K562 (cell line): ENCODE measurements at regions not wholly inside any gene's neighbourhood (a gene's known extent, or its start where the extent isn't known, plus 50 kb on each side); places are given as distances from the start of the nearest gene placed in this dataset.

Experiments
- ATAC-seq: fragments of 200-7000 bp; cut with Tn5 transposase; 3 replicates; pipeline ENCODE4 v1.9.1; 2020; ENCODE audit warnings: moderate library complexity
- BruUV-seq: library from RNA; stranded (reverse); fragments of 400-500 nt; replicated peaks from 2 replicates; lab custom pipeline; 2021; lab: Mats Ljungman, UMichigan
- CTCF ChIA-PET: fragments of 300-600 bp; formaldehyde crosslinking; extraction: SDS; loops from one replicate; lab custom pipeline; 2021; ENCODE audit warnings: low intra/inter-chr PET ratio; lab: Yijun Ruan, JAX
- POLR2A ChIA-PET: fragments of 300-600, 350-650 bp; sonication (Branson Sonifier 250); formaldehyde crosslinking; extraction: SDS; loops from one replicate; lab custom pipeline; 2021; ENCODE audit warnings: antibody characterized with exemption, inconsistent platforms; lab: Yijun Ruan, JAX
- DNase-seq, 4 experiments: peaks; one replicate each; pipeline versions ENCODE4 v3.0.0 to v3.0.0-alpha.2; 2011 to 2018; ENCODE audit warnings: low spot score in 3 of 4, mixed read lengths in 3 of 4; ENCODE audit errors: extremely low read depth in 1 of 4
- FAIRE-seq: peaks from 2 replicates; lab custom pipeline; 2011; peaks lifted over from hg19 to GRCh38; lab: Jason Lieb, UNC
- H2AFZ ChIP-seq: 2 replicates; pipeline ENCODE4 v1.6.0; 2011; ENCODE audit warnings: low read depth, low read length, control low read depth, inconsistent platforms
- H3K27ac ChIP-seq: fragments of 200-600 bp; 3 replicates; pipeline ENCODE4 v1.8.0; 2011; ENCODE audit warnings: low read depth, mild to moderate bottlenecking, control low read depth, inconsistent platforms, low read length, moderate library complexity, mixed read lengths; ENCODE audit errors: extremely low read depth
- H3K27me3 ChIP-seq, 2 experiments: fragments of 300-600 bp in 1 of 2; 2 replicates in 1 of 2; 3 replicates in 1 of 2; pipeline versions ENCODE4 v1.6.0 to v1.8.0; 2011; ENCODE audit warnings: inconsistent platforms in 2 of 2, low read length in 2 of 2, mild to moderate bottlenecking in 1 of 2, mixed read lengths in 1 of 2, moderate library complexity in 1 of 2; ENCODE audit not compliant: control insufficient read depth in 2 of 2, insufficient read depth in 2 of 2
- H3K36me3 ChIP-seq: fragments of 300-600 bp; 3 replicates; pipeline ENCODE4 v1.8.0; 2011; ENCODE audit warnings: mild to moderate bottlenecking, low read length, inconsistent platforms; ENCODE audit not compliant: control insufficient read depth, insufficient read depth
- H3K4me1 ChIP-seq, 2 experiments: fragments of 200-600 bp in 1 of 2; replicated peaks in 1 of 2; 2 replicates in 1 of 2; 3 replicates in 1 of 2; pipeline versions ENCODE4 v1.5.1 to v1.8.0; 2011; ENCODE audit warnings: inconsistent platforms in 2 of 2, low read length in 2 of 2, mild to moderate bottlenecking in 1 of 2, mixed read lengths in 1 of 2, moderate library complexity in 1 of 2; ENCODE audit not compliant: control insufficient read depth in 2 of 2, insufficient read depth in 2 of 2
- H3K4me2 ChIP-seq: 2 replicates; pipeline ENCODE4 v1.6.1; 2011; ENCODE audit warnings: low read length, control low read depth, inconsistent platforms, mixed read lengths; ENCODE audit not compliant: insufficient read depth
- H3K4me3 ChIP-seq: fragments of 200-600 bp; sonication (generic), shearing (Covaris generic); 2 replicates; pipeline ENCODE4 v1.5.1; 2016; ENCODE audit warnings: control low read depth, inconsistent platforms
- H3K79me2 ChIP-seq: fragments of 200-600 bp; 3 replicates; pipeline ENCODE4 v1.8.0; 2011; ENCODE audit warnings: low read length, inconsistent platforms; ENCODE audit not compliant: control insufficient read depth, insufficient read depth
- H3K9ac ChIP-seq, 2 experiments: 2 replicates each; pipeline versions ENCODE4 v1.6.0 to v1.6.1; 2011; ENCODE audit warnings: low read depth in 2 of 2, low read length in 2 of 2, control low read depth in 1 of 2, inconsistent platforms in 1 of 2, mild to moderate bottlenecking in 1 of 2, mixed read lengths in 1 of 2; ENCODE audit not compliant: insufficient read depth in 1 of 2
- H3K9me1 ChIP-seq: one replicate; pipeline ENCODE4 v1.6.0; 2011; ENCODE audit warnings: inconsistent platforms, mild to moderate bottlenecking, low read length, moderate library complexity; ENCODE audit not compliant: control insufficient read depth, insufficient read depth
- H3K9me3 ChIP-seq: replicated peaks from 2 replicates; pipeline ENCODE4 v1.5.1; 2011; ENCODE audit warnings: low read depth, low read length, inconsistent platforms; ENCODE audit not compliant: control insufficient read depth, insufficient read depth
- H4K20me1 ChIP-seq: replicated peaks from 2 replicates; pipeline ENCODE4 v1.6.1; 2011; ENCODE audit warnings: low read length, inconsistent platforms, mixed read lengths; ENCODE audit not compliant: control insufficient read depth, insufficient read depth
- DIDO1 ChIP-seq: fragments of 450-650 bp; IDR thresholded peaks from 2 replicates; pipeline ENCODE4 v1.6.1; 2016; ENCODE audit warnings: low read depth, missing biosample characterization, missing genetic modification characterization
- EZH2 ChIP-seq: IDR thresholded peaks from 2 replicates; pipeline ENCODE4 v1.6.1; 2012; ENCODE audit warnings: low read depth, mild to moderate bottlenecking, inconsistent platforms, low read length, borderline replicate concordance
- KAT7 ChIP-seq: sonication (generic); formaldehyde crosslinking; IDR thresholded peaks from 2 replicates; pipeline ENCODE4 v1.8.0; 2022; ENCODE audit warnings: missing genetic modification reagents, mild to moderate bottlenecking, borderline replicate concordance
- NONO ChIP-seq, 2 experiments: fragments of 200-400 bp in 1 of 2; fragments of 450-650 bp in 1 of 2; formaldehyde crosslinking in 1 of 2; IDR thresholded peaks; 2 replicates each; pipeline ENCODE4 v1.6.1; 2017; ENCODE audit warnings: low read depth in 2 of 2, mild to moderate bottlenecking in 2 of 2, moderate library complexity in 2 of 2, low read length in 1 of 2
- POU5F1 ChIP-seq: fragments of 150-350 bp; IDR thresholded peaks from 2 replicates; pipeline ENCODE4 v1.6.1; 2014; ENCODE audit warnings: borderline replicate concordance, low read length, low read depth, mild to moderate bottlenecking; ENCODE audit not compliant: partially characterized antibody
- SPI1 ChIP-seq: IDR thresholded peaks from 2 replicates; pipeline ENCODE4 v1.6.1; 2011; ENCODE audit warnings: low read depth, low read length, control low read depth, borderline replicate concordance
- TCF3 ChIP-seq: sonication (generic); formaldehyde crosslinking; IDR thresholded peaks from 2 replicates; pipeline ENCODE4 v1.4.0; 2020; ENCODE audit warnings: mild to moderate bottlenecking, missing genetic modification reagents
- TGIF2 ChIP-seq: sonication (generic); formaldehyde crosslinking; IDR thresholded peaks from 2 replicates; pipeline ENCODE4 v1.8.1; 2022; ENCODE audit warnings: mild to moderate bottlenecking, missing genetic modification reagents, moderate library complexity
- ZNF134 ChIP-seq: fragments of 250-450 bp; sonication (Bioruptor Pico); conservative IDR thresholded peaks from 2 replicates; pipeline ENCODE4 v1.4.0; 2020
- ZNF146 ChIP-seq: IDR thresholded peaks from one replicate; pipeline ENCODE4 v1.6.1; 2018; ENCODE audit warnings: missing compliant biosample characterization; ENCODE audit not compliant: unreplicated experiment
- ZNF707 ChIP-seq: fragments of 250-450 bp; sonication (Bioruptor Pico); conservative IDR thresholded peaks from 2 replicates; pipeline ENCODE4 v1.8.0; 2022; ENCODE audit warnings: inconsistent platforms, mild to moderate bottlenecking, moderate library complexity
- WGBS: fragments of 100-300 bp; shearing (Covaris generic); methylation state at CpG from one replicate; pipeline ENCODE4 v1.1.6; 2016; ENCODE audit warnings: low coverage, mixed read lengths; ENCODE audit not compliant: insufficient coverage; ENCODE audit errors: missing lambda C conversion rate; 5-methylcytosine and 5-hydroxymethylcytosine counted together
- in situ Hi-C: fragments of 300-500 bp; cut with MboI; formaldehyde crosslinking; loops from 4 replicates; pipeline ENCODE4 v1.15.0; 2018; ENCODE audit warnings: inconsistent platforms, mixed read lengths
- intact Hi-C: fragments of 100-400 bp; cut with micrococcal nuclease; formaldehyde crosslinking; loops from 2 replicates; pipeline ENCODE4 v1.14.2; 2022
- TF ChIP-seq, protein P1 (sequence below): fragments of 250-450 bp; sonication (Bioruptor Pico); IDR thresholded peaks from 2 replicates; pipeline ENCODE4 v1.5.0; 2020; ENCODE audit warnings: mild to moderate bottlenecking, borderline replicate concordance

DNA sequence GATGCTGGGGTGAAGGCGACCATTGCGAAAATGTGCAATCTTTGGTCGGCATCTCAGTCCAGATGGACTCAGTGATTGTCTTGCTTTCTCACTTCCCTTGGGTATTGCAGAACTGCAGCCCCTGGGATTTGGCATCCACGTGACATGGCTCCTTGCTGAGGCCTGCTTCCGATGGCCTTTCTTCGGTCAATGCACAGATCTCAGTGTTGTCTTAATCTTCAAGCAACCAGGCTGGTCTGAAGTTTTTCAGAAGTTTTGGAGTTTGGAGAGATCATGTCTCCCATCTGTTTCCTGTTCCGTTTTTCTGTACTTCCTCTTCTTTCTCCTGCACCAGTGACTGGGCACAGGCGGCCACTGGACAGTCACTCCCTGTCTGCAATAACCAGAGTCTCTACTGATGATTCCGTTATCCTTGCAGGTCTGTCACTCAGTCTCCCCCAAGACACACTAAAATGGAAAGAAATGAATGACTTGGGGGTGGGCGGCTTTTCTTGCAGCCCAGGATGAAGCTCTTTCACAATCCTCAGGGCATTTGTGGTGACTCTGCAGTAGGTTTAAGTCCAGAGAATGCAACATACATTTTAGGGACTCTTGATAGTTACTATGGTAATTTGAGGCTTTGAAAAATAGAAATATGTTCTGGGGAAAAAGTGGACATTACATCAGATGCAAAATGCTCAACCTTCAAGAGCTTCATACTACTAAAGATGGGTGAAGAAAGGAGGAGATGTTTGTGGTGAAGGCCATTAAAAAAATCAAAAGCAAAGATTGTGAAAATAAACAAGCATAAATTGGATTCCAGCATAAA, 106.3 kb upstream of the ZFHX3 start:
- under 1% methylated on average over 8 of the region's 10 CpGs for WGBS
- TF ChIP-seq KAT7 (no peak), SPI1 (peak; percentile 51; the same call in 1 of the 2 replicates)
- no TSS peak for BruUV-seq
- DNase-seq (no peak), FAIRE-seq (no peak), ATAC-seq (no peak)
- Histone ChIP-seq H3K27ac (no peak overlapping the region), H3K4me1 (no peaks in the 10 kb centered on the region), H3K9me1 (no peaks in the 10 kb centered on the region), H3K27me3 (peaks cover 0 to 4% of the 10 kb centered on the region in 2 experiments; a peak in 1 of 5 replicates), H2AFZ (no peak overlapping the region), H3K9ac (no peak overlapping the region), H3K9me3 (no peaks in the 10 kb centered on the region), H3K4me3 (no peak overlapping the region), H3K36me3 (no peaks in the 10 kb centered on the region), H3K4me2 (no peak overlapping the region), H3K79me2 (no peaks in the 10 kb centered on the region), H4K20me1 (no peaks in the 10 kb centered on the region)
- intact Hi-C loops (no loop called here), in situ Hi-C loops (no loop called here)
- ChIA-PET CTCF (no interaction called here), POLR2A (no interaction called here)

DNA sequence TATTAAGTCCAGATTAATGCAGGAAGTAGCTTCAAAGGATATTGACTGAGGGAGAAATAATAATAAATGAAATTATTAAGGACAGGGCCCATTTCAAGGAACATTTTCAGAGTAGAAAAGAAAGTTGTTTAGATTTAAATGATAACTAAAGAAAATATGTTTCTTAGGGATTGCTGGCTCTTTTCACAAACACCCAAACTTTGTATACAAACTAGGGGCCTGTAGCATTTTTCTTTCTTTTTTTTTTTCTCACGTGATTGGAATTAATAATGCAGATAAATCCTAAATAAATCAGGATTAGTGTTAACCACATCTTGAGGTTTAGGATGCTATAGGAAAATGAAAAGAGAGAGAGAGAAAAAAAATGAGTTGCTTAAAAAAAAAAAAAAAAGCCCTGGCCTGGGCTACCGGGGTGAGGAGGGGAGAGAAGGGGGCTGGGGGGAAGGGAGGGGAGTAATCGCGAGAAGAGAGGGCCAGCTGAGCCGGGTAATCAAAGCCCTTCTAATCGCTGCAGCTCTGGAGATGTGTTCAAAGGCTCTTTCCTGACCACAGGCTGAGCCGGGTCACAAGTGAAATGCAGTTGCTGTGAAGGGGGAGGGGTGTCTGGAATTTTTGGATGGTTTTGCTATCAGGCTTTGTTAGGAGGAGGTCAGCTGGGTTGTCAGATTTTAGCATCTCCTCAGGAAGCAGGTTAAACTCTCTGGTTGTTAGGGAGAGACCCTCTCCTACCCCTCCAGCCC, 104.6 kb upstream of the ZFHX3 start:
- Histone ChIP-seq H3K9me3 (no peaks in the 10 kb centered on the region), H2AFZ (no peak overlapping the region), H3K4me1 (no peaks in the 10 kb centered on the region), H3K4me3 (no peak overlapping the region), H3K79me2 (no peaks in the 10 kb centered on the region), H3K27me3 (peaks cover 0 to 4% of the 10 kb centered on the region in 2 experiments; a peak in 1 of 5 replicates), H4K20me1 (no peaks in the 10 kb centered on the region), H3K9me1 (no peaks in the 10 kb centered on the region), H3K9ac (no peak overlapping the region), H3K4me2 (no peak overlapping the region), H3K36me3 (no peaks in the 10 kb centered on the region), H3K27ac (no peak overlapping the region)
- in situ Hi-C loops, result no loop called here
- FAIRE-seq, result no peak
- BruUV-seq, result no TSS peak
- no peak for ATAC-seq
- 0% methylated on average over 2 of the region's 7 CpGs for WGBS
- DNase-seq, result no peak
- ChIA-PET CTCF (interaction anchor here (0.7 kb wide), 1 partner anchor 179 kb away, joined by 3 read pairs; no protein-coding TSS in a partner anchor), POLR2A (interaction anchor here (1.0 kb wide), 1 partner anchor 9 kb away, joined by 3 read pairs; no protein-coding TSS in a partner anchor)
- intact Hi-C loops, result no loop called here
- no peak for TF ChIP-seq POU5F1
- TF ChIP-seq ZNF707 (CRISPR knock-in tag), result no peak
- no peak for TF ChIP-seq ZNF146 (CRISPR knock-in tag)
- TF ChIP-seq, protein P1, sequence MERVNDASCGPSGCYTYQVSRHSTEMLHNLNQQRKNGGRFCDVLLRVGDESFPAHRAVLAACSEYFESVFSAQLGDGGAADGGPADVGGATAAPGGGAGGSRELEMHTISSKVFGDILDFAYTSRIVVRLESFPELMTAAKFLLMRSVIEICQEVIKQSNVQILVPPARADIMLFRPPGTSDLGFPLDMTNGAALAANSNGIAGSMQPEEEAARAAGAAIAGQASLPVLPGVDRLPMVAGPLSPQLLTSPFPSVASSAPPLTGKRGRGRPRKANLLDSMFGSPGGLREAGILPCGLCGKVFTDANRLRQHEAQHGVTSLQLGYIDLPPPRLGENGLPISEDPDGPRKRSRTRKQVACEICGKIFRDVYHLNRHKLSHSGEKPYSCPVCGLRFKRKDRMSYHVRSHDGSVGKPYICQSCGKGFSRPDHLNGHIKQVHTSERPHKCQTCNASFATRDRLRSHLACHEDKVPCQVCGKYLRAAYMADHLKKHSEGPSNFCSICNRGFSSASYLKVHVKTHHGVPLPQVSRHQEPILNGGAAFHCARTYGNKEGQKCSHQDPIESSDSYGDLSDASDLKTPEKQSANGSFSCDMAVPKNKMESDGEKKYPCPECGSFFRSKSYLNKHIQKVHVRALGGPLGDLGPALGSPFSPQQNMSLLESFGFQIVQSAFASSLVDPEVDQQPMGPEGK (CRISPR knock-in tag), result no peak
- no peak for TF ChIP-seq NONO (IDR thresholded peaks at IDR 0.05; ENCODE audit: low read depth in 2 of 2, low read length in 1 of 2)
- TF ChIP-seq TGIF2 (CRISPR knock-in tag), result no peak
- no peak for TF ChIP-seq ZNF134 (CRISPR knock-in tag)
- no peak for TF ChIP-seq DIDO1
- no peak for TF ChIP-seq TCF3 (CRISPR knock-in tag)
- no peak for TF ChIP-seq EZH2
